GM19397 (cell line): ENCODE measurements at regions not wholly inside any gene's neighbourhood (a gene's known extent, or its start where the extent isn't known, plus 50 kb on each side); places are given as distances from the start of the nearest gene placed in this dataset.
"Not testable (repeated sequence)": the region's sequence is repeated elsewhere in the genome, so short reads cannot be mapped to it uniquely, and the experiment has no call there.

Experiments used
- ATAC-seq: cut with Tn5 transposase; IDR thresholded peaks from one replicate; pipeline ENCODE4 v1.9.1; 2021; ENCODE audit warnings: mild to moderate bottlenecking, moderate library complexity; ENCODE audit not compliant: unreplicated experiment

GRCh38 chr6:120392941-120393340 lies 941.3 kb downstream of the TBC1D32 start:
- ATAC-seq, result no peak

GRCh38 chr6:120384671-120385070 lies 949.6 kb downstream of the TBC1D32 start:
- ATAC-seq, result no peak

GRCh38 chr6:120383681-120384080 lies 950.6 kb downstream of the TBC1D32 start:
- ATAC-seq, result no peak

- peak; percentile 78 for ATAC-seq
Measured at GRCh38 chr6:120378582-120379220, 955.6 kb downstream of the TBC1D32 start.

- ATAC-seq, result no peak
Measured at GRCh38 chr6:120373185-120373584, 961.1 kb downstream of the TBC1D32 start.

GRCh38 chr6:120363429-120363828 lies 970.9 kb downstream of the TBC1D32 start:
- no peak for ATAC-seq

GRCh38 chr6:120358535-120358934 lies 975.7 kb downstream of the TBC1D32 start:
- not testable (repeated sequence) for ATAC-seq

GRCh38 chr6:120357447-120357846 lies 976.8 kb downstream of the TBC1D32 start:
- no peak for ATAC-seq

GRCh38 chr6:120355822-120356221 lies 978.5 kb downstream of the TBC1D32 start:
- no peak for ATAC-seq

- peak; percentile 62 for ATAC-seq
Measured at GRCh38 chr6:120354452-120355098, 979.7 kb downstream of the TBC1D32 start.

- no peak for ATAC-seq
Measured at GRCh38 chr6:120352491-120352890, 981.8 kb downstream of the TBC1D32 start.

- no peak for ATAC-seq
Measured at GRCh38 chr6:120348926-120349325, 985.4 kb downstream of the TBC1D32 start.

GRCh38 chr6:120328521-120328920 lies 979.0 kb upstream of the MAN1A1 start:
- no peak for ATAC-seq

- ATAC-seq, result peak; percentile 75
Measured at GRCh38 chr6:120320481-120321162, 971.1 kb upstream of the MAN1A1 start.

GRCh38 chr6:120304223-120304622 lies 954.7 kb upstream of the MAN1A1 start:
- ATAC-seq, result no peak

GRCh38 chr6:120303527-120303926 lies 954.0 kb upstream of the MAN1A1 start:
- no peak for ATAC-seq

- no peak for ATAC-seq
Measured at GRCh38 chr6:120302041-120302440, 952.5 kb upstream of the MAN1A1 start.

- ATAC-seq, result no peak
Measured at GRCh38 chr6:120290964-120291363, 941.4 kb upstream of the MAN1A1 start.

GRCh38 chr6:120282005-120282404 lies 932.4 kb upstream of the MAN1A1 start:
- ATAC-seq, result no peak

- ATAC-seq, result no peak
Measured at GRCh38 chr6:120279466-120280167, 930.1 kb upstream of the MAN1A1 start.

GRCh38 chr6:120278689-120279396 lies 929.3 kb upstream of the MAN1A1 start:
- ATAC-seq, result no peak
